H1 (cell line): ENCODE measurements at regions not wholly inside any gene's neighbourhood (a gene's known extent, or its start where the extent isn't known, plus 50 kb on each side); places are given as distances from the start of the nearest gene placed in this dataset.

ENCODE experiments used
- BRCA1 ChIP-seq: IDR thresholded peaks from 2 replicates; pipeline ENCODE4 v1.6.1; 2012; ENCODE audit warnings: low read depth, low read length, improper control_type of control experiment
- CREB1 ChIP-seq: IDR thresholded peaks from 2 replicates; pipeline ENCODE4 v1.6.1; 2012; ENCODE audit warnings: inconsistent platforms
- CTBP2 ChIP-seq: IDR thresholded peaks from 2 replicates; pipeline ENCODE4 v1.7.0; 2011; ENCODE audit warnings: borderline replicate concordance, mild to moderate bottlenecking, moderate library complexity, mixed read lengths, low read length; ENCODE audit not compliant: insufficient read depth, insufficient read length
- CTCF ChIP-seq, 3 experiments: IDR thresholded peaks; 1 replicate in 2 of 3; 2 replicates in 1 of 3; pipeline versions ENCODE4 v1.5.1 to v1.6.1; 2011; ENCODE audit warnings: low read length in 3 of 3, mild to moderate bottlenecking in 3 of 3, inconsistent platforms in 2 of 3, low read depth in 1 of 3, moderate library complexity in 1 of 3; ENCODE audit not compliant: insufficient read depth in 1 of 3; ENCODE audit errors: control extremely low read depth in 1 of 3
- GTF2F1 ChIP-seq: IDR thresholded peaks from 2 replicates; pipeline ENCODE4 v1.6.1; 2012; ENCODE audit warnings: low read depth, low read length, improper control_type of control experiment, borderline replicate concordance
- JUN ChIP-seq: IDR thresholded peaks from 2 replicates; pipeline ENCODE4 v1.6.1; 2011; ENCODE audit warnings: low read depth, mild to moderate bottlenecking, improper control_type of control experiment, low read length
- MAX ChIP-seq: IDR thresholded peaks from 2 replicates; pipeline ENCODE4 v1.6.1; 2012; ENCODE audit warnings: inconsistent platforms
- POLR2A ChIP-seq, 2 experiments: IDR thresholded peaks; 1 replicate in 1 of 2; 2 replicates in 1 of 2; pipeline ENCODE4 v1.6.1; 2011; ENCODE audit warnings: low read depth in 2 of 2, low read length in 2 of 2, mild to moderate bottlenecking in 2 of 2; ENCODE audit errors: control extremely low read depth in 1 of 2
- TF ChIP-seq, protein P1 (sequence below): IDR thresholded peaks from 2 replicates; pipeline ENCODE4 v1.6.1; 2012; ENCODE audit warnings: low read length, inconsistent platforms

- TF ChIP-seq, protein P1, sequence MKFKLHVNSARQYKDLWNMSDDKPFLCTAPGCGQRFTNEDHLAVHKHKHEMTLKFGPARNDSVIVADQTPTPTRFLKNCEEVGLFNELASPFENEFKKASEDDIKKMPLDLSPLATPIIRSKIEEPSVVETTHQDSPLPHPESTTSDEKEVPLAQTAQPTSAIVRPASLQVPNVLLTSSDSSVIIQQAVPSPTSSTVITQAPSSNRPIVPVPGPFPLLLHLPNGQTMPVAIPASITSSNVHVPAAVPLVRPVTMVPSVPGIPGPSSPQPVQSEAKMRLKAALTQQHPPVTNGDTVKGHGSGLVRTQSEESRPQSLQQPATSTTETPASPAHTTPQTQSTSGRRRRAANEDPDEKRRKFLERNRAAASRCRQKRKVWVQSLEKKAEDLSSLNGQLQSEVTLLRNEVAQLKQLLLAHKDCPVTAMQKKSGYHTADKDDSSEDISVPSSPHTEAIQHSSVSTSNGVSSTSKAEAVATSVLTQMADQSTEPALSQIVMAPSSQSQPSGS = no peak; the same call in 1 of the 2 replicates
- TF ChIP-seq CTCF (IDR thresholded peaks at IDR 0.05; ENCODE audit: control extremely low read depth in 1 of 3, insufficient read depth in 1 of 3, low read depth in 1 of 3, low read length in 3 of 3) (no peak), POLR2A (IDR thresholded peaks at IDR 0.05; ENCODE audit: control extremely low read depth in 1 of 2, low read depth in 2 of 2, low read length in 2 of 2) (no peak), GTF2F1 (no peak), MAX (no peak), BRCA1 (no peak), CREB1 (no peak), JUN (no peak), CTBP2 (no peak)
These were observed 175.8 kb upstream of the STT3B start for GRCh38 chr3:31356941-31357340.
